Endothelial cell of umbilical vein (primary cell): ENCODE measurements at regions not wholly inside any gene's neighbourhood (a gene's known extent, or its start where the extent isn't known, plus 50 kb on each side); places are given as distances from the start of the nearest gene placed in this dataset.

Experiments used
- EZH2 ChIP-seq: IDR thresholded peaks from 2 replicates; pipeline ENCODE4 v1.6.1; 2012; ENCODE audit warnings: borderline replicate concordance, low read depth, mild to moderate bottlenecking, moderate library complexity, low read length, inconsistent platforms; ENCODE audit not compliant: severe bottlenecking
- GATA2 ChIP-seq: IDR thresholded peaks from 2 replicates; pipeline ENCODE4 v1.7.0; 2011; ENCODE audit warnings: low read depth, mild to moderate bottlenecking, moderate library complexity, mixed read lengths, low read length; ENCODE audit not compliant: insufficient read length, insufficient read depth
- JUN ChIP-seq: IDR thresholded peaks from 2 replicates; pipeline ENCODE4 v1.6.1; 2011; ENCODE audit warnings: borderline replicate concordance, low read depth; ENCODE audit not compliant: insufficient read length, insufficient read depth
- MYC ChIP-seq: IDR thresholded peaks from one replicate; pipeline ENCODE4 v1.6.1; 2011; ENCODE audit warnings: mild to moderate bottlenecking, low read depth, low read length
- POLR2A ChIP-seq: IDR thresholded peaks from 2 replicates; pipeline ENCODE4 v1.6.1; 2012; ENCODE audit warnings: low read depth, mild to moderate bottlenecking, control low read depth, low read length
- POLR2AphosphoS5 ChIP-seq: IDR thresholded peaks from 2 replicates; pipeline ENCODE4 v1.6.1; 2012; ENCODE audit warnings: low read depth, mild to moderate bottlenecking, control low read depth, low read length, moderate library complexity; ENCODE audit not compliant: insufficient read depth
- TF ChIP-seq, protein P1 (sequence below), 2 donors: IDR thresholded peaks; 1 replicate in 1 of 2; 2 replicates in 1 of 2; pipeline ENCODE4 v1.5.1; 2011; ENCODE audit warnings: low read length in 2 of 2, mild to moderate bottlenecking in 2 of 2, moderate library complexity in 2 of 2, control low read depth in 1 of 2, inconsistent platforms in 1 of 2, low read depth in 1 of 2; ENCODE audit not compliant: insufficient read depth in 1 of 2; ENCODE audit errors: extremely low read depth in 1 of 2
- TF ChIP-seq, protein P2 (sequence below): IDR thresholded peaks from 2 replicates; pipeline ENCODE4 v1.6.1; 2011; ENCODE audit not compliant: insufficient read depth, insufficient read length

DNA sequence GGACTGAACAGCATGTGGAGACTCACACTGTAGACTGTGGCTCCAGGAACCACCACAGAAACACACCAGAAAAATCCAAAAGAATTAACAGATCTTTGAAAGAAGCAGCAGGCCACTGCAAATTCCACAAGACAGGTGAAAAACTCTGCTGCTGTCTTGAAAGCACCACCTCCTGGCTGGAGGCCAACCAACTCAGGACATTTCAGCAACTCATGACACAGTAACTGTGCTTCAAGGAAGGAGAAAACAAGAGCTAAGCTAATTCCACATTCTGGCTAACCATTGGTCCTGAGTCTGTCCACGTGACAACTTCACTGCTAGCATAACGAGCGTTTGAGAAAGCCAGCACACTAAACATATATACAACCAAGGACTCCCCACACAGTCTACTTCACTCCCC, 625.1 kb downstream of the PRELID2 start:
- no peak for TF ChIP-seq GATA2
- TF ChIP-seq, protein P1, sequence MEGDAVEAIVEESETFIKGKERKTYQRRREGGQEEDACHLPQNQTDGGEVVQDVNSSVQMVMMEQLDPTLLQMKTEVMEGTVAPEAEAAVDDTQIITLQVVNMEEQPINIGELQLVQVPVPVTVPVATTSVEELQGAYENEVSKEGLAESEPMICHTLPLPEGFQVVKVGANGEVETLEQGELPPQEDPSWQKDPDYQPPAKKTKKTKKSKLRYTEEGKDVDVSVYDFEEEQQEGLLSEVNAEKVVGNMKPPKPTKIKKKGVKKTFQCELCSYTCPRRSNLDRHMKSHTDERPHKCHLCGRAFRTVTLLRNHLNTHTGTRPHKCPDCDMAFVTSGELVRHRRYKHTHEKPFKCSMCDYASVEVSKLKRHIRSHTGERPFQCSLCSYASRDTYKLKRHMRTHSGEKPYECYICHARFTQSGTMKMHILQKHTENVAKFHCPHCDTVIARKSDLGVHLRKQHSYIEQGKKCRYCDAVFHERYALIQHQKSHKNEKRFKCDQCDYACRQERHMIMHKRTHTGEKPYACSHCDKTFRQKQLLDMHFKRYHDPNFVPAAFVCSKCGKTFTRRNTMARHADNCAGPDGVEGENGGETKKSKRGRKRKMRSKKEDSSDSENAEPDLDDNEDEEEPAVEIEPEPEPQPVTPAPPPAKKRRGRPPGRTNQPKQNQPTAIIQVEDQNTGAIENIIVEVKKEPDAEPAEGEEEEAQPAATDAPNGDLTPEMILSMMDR (IDR thresholded peaks at IDR 0.05; ENCODE audit: extremely low read depth in 1 of 2, insufficient read depth in 1 of 2, low read depth in 1 of 2, low read length in 2 of 2), result no peak
- no peak for TF ChIP-seq POLR2A
- TF ChIP-seq, protein P2, sequence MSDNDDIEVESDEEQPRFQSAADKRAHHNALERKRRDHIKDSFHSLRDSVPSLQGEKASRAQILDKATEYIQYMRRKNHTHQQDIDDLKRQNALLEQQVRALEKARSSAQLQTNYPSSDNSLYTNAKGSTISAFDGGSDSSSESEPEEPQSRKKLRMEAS, result no peak
- TF ChIP-seq POLR2AphosphoS5, result no peak
- TF ChIP-seq MYC, result no peak
- no peak for TF ChIP-seq EZH2
- no peak for TF ChIP-seq JUN
